Erythroblast (primary cell): ENCODE measurements at regions not wholly inside any gene's neighbourhood (a gene's known extent, or its start where the extent isn't known, plus 50 kb on each side); places are given as distances from the start of the nearest gene placed in this dataset.

ENCODE experiments used
- GATA1 ChIP-seq: IDR thresholded peaks from 2 replicates; pipeline ENCODE4 v1.6.1; 2011; ENCODE audit warnings: low read depth, mild to moderate bottlenecking, control low read depth, low read length, moderate library complexity
- POLR2A ChIP-seq: IDR thresholded peaks from 2 replicates; pipeline ENCODE4 v1.6.1; 2011; ENCODE audit warnings: mild to moderate bottlenecking, low read length

DNA sequence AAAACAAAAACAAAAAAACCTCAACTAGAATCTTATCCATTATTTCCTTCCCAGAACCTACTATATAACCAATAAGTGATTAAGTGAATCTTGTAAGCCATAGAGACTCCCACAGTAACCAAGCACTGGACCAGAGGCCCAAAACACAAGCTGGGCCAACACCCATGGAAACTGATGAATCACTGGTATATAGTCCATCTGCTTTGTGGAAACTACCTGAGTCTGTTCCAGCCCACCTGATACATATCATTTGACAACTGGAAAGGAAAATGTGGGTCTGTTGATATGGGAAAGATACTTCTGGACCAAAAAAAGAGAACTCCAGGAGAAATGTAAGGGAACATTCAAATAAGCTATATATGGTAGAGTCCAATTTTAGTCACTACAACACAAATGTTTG, 252.8 kb downstream of the MREG start:
- TF ChIP-seq POLR2A = no peak
- no peak for TF ChIP-seq GATA1
